Fibroblast of villous mesenchyme (primary cell): ENCODE measurements at regions not wholly inside any gene's neighbourhood (a gene's known extent, or its start where the extent isn't known, plus 50 kb on each side); places are given as distances from the start of the nearest gene placed in this dataset.

ENCODE experiments used
- DNase-seq: peaks from one replicate; pipeline ENCODE4 v3.0.0-alpha.2; 2010; ENCODE audit warnings: low read depth
- H3K4me3 ChIP-seq: 2 replicates; pipeline ENCODE4 v1.5.1; 2011; ENCODE audit warnings: low read depth, mild to moderate bottlenecking, low read length
- CTCF ChIP-seq: IDR thresholded peaks from 2 replicates; pipeline ENCODE4 v1.5.1; 2012; ENCODE audit warnings: low read depth, mild to moderate bottlenecking, low read length; ENCODE audit not compliant: insufficient read depth

- no peak for TF ChIP-seq CTCF
- no peak overlapping the region for H3K4me3 ChIP-seq
- DNase-seq = no peak
Observed at GRCh38 chr5:6961123-6961522, 247.9 kb downstream of the TENT4A start.

DNA sequence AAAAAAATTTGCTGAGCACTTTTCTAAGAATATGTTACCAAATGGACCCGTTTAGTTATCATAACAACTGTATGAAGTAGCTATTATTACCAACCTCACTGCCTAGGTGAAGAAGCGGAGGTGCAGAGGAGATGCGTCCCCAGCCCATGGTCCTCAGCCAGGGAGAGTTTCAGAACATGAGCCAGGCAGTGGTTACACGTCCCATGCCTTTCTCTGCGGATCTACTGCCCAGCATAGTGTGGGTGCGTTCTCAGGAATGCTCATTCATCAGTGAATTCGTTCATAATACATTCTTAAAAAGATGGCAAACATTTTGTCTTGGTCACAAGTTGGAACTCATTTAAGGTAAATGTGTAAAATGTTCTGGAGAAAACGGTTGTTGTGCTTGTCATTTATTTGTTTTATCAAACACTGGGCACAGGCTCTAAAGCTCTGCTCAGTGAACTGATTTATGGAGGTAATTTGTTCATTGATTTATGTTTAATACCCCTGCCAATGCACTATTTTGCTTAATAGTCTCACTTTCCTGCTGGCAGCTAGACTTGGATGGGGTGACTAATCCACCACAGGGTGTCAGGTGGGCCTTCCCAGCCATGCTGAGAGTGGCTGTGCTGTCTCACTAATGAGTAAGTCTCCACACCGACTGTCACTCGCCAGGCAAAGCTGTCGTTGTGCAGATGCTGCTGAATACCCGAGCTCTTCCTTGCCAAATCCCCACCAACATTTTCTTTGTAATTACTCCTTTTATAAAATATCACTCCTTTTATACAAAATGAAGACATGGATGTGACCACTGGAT is 248.8 kb downstream of the TENT4A start:
- no peak for TF ChIP-seq CTCF
- DNase-seq = no peak
- H3K4me3 ChIP-seq = no peak overlapping the region

GRCh38 chr5:6976971-6977370 is 263.7 kb downstream of the TENT4A start:
- no peak overlapping the region for H3K4me3 ChIP-seq
- no peak for DNase-seq
- TF ChIP-seq CTCF = no peak

DNA sequence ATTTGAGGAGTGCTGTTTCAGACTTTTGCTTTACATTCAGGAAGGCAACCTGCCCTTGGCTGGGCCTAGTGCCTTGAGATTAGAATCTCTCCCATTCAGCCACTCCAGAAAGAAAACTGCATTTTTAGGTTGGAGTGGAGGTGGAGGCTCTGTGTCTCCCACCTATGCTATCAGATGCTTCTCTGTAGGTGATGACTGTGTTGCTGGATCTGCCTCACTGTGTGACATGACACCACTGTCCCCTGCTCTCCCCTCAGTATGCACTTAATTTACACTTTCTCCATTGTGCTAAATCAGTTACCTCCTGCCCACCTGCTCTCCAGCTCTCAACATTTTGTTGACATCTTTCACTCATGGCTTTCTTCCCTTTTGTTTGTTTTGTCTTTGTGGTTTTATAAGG is 265.8 kb downstream of the TENT4A start:
- no peak for TF ChIP-seq CTCF
- no peak overlapping the region for H3K4me3 ChIP-seq
- DNase-seq = no peak

GRCh38 chr5:6989230-6989629 is 276.0 kb downstream of the TENT4A start:
- DNase-seq = no peak
- no peak for TF ChIP-seq CTCF
- H3K4me3 ChIP-seq = no peak overlapping the region

DNA sequence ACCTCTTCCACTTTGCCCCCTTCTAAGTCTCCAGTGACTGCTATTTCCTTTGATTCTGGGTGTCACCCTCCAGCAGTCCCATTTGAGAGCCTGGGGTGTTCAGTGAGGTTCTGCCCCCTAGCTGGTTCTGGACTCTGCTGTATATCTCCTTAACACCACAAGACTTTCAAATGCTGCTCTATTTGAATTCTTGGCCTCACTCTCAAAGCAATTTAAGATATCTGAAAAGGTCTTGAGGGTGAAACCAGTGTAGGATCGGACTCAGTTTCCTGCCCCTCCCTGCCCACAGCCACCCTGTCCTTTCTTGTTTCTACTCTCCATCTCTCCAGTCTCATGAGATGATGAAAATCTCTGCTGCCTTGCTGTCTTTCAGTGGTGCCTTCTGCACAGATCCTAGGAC is 280.9 kb downstream of the TENT4A start:
- DNase-seq = no peak
- no peak overlapping the region for H3K4me3 ChIP-seq
- TF ChIP-seq CTCF = no peak

DNA sequence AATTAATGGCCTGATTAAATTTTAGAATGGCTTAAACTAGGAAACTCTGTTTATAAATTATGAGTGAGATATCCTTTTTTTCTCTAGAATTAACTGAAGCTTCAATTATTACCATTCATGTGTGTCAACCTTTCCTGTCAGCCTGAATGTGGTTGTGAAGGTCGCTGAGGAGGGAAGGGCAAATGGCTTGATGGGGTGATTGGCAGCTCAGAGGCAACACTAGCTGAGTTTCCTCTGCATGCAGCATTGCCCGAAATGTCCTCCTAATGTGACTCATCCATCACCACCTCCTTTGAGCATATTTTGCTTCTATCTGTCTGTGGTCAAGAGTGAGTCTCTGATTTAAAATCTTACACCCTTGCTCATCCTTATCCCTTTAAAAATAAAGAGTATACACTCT is 281.9 kb downstream of the TENT4A start:
- no peak for DNase-seq
- TF ChIP-seq CTCF = no peak

More for the DNA sequence above, 281.9 kb downstream of the TENT4A start:
- no peak overlapping the region for H3K4me3 ChIP-seq
